ENCODE measurements at regions not wholly inside any gene's neighbourhood (a gene's known extent, or its start where the extent isn't known, plus 50 kb on each side); places are given as distances from the start of the nearest gene placed in this dataset.

DNA sequence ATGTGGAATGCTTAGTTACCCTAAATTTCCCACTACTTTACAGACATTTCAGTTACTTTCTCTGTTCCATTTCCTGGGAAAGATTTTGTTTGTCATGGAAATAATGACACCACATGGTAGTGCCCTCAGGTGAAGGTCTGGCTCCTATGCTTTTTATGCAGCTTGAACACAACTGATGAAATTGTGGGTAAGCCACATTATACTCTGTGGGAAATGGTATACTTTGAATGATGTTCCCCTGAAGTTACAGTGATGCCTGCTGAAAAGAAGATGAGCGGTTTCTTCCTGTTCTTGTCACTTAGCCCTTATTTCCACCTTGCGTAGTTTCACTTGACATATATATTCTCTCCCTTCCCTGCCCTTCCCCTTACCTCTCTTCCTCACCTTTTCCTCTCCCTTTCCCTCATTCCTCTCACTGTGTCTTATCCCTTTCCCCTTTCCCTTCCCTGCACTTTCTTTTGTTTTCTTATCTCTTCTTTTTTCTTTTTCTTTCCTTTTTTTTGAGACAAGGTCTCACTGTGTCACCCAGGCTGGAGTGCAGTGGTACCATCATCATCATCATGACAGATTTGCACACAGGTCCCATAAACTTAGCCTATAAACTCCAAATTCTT, 280.8 kb upstream of the IL12B start:
- no peak for DNase-seq
- Histone ChIP-seq H3K27ac (no peak overlapping the region), H3K4me3 (no peak overlapping the region), H3K27me3 (no peaks in the 10 kb centered on the region), H3K9me3 (no peaks in the 10 kb centered on the region), H3K4me1 (no peaks in the 10 kb centered on the region), H3K36me3 (no peaks in the 10 kb centered on the region)
- TF ChIP-seq POLR2A (IDR thresholded peaks at IDR 0.05) = no peak
- TF ChIP-seq, protein P1, sequence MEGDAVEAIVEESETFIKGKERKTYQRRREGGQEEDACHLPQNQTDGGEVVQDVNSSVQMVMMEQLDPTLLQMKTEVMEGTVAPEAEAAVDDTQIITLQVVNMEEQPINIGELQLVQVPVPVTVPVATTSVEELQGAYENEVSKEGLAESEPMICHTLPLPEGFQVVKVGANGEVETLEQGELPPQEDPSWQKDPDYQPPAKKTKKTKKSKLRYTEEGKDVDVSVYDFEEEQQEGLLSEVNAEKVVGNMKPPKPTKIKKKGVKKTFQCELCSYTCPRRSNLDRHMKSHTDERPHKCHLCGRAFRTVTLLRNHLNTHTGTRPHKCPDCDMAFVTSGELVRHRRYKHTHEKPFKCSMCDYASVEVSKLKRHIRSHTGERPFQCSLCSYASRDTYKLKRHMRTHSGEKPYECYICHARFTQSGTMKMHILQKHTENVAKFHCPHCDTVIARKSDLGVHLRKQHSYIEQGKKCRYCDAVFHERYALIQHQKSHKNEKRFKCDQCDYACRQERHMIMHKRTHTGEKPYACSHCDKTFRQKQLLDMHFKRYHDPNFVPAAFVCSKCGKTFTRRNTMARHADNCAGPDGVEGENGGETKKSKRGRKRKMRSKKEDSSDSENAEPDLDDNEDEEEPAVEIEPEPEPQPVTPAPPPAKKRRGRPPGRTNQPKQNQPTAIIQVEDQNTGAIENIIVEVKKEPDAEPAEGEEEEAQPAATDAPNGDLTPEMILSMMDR (IDR thresholded peaks at IDR 0.05) = no peak

DNA sequence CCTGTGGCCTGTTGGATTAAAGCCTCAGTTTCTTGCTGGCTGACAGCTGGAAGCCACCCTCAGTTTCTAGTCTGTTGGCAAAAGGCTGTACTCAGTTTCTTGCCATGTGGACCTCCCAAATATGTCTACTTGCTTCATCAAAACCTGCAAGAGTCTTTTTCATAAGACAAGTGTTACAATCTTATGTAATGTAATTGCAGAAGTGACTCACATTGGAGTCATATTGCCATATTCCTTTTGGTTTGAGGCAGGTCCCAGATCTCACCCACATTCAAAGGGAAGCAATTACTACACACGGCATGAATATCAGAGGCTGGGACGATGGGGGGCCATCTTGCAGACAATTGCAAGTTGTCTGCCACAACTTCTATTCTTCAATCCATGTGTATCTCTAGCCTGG, 286.7 kb upstream of the IL12B start:
- no peaks in the 10 kb centered on the region for H3K27me3 ChIP-seq
- no peaks in the 10 kb centered on the region for H3K9me3 ChIP-seq
- TF ChIP-seq, protein P1 (IDR thresholded peaks at IDR 0.05) = no peak
- no peak for TF ChIP-seq POLR2A (IDR thresholded peaks at IDR 0.05)
- H3K27ac ChIP-seq = no peak overlapping the region
- no peaks in the 10 kb centered on the region for H3K4me1 ChIP-seq
- no peaks in the 10 kb centered on the region for H3K36me3 ChIP-seq
- H3K4me3 ChIP-seq = no peak overlapping the region
- DNase-seq = no peak

DNA sequence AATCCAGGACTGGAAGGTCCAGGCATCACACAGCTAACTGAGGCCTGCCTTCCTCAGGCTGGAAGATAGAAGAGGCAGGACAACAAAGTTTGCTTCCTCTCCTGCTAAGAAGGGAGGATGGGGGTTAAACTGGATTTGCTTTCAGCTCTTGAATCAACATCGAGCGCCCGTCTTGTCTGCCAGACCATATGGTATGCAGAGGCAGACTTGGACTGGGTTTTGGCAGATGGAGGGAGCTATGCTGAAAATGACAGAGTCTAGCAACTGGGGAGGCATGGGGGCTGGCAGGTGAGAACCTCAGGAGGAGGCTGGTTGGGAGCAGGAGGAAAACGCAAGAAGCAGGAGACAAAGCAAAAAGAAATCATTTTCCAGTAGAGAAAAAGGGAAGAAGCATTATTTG, 289.5 kb upstream of the IL12B start:
- H3K4me3 ChIP-seq = no peak overlapping the region
- no peak for DNase-seq
- H3K27me3 ChIP-seq = no peaks in the 10 kb centered on the region
- no peak overlapping the region for H3K27ac ChIP-seq
- H3K36me3 ChIP-seq = no peaks in the 10 kb centered on the region
- no peaks in the 10 kb centered on the region for H3K4me1 ChIP-seq
- H3K9me3 ChIP-seq = no peaks in the 10 kb centered on the region
- TF ChIP-seq, protein P1 (IDR thresholded peaks at IDR 0.05) = no peak

DNA sequence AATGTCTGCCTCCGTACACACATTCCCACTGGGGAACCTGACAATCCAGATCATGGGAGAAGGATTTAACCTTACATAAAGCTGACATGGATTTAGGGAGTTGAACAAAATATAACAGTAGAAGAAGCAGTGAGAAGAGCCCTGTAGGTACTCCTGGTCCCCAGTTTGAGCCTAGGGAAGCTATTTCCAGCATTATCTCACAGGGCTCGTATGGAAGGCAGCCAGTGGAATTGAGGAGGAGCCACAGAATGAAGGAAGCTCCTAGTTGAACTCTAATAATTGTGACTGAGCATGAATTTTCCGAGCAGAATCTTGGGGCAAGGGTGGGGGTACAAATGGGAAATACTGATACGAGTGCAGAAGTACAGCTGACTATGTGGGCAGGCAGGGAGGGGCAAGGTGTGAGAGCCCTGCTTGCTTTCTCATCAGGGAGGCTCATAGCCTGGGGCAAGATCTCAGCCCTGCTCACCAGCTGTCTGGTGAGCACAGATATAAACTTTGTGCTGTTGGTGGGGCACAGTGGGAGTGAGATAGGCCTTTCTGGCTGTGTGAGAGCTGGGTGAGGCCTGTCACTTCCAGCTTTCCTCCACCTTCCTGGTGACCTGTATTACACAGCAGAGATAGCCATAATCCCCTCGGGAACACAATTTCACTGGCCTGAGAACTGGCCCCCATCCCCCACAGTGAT, 290.7 kb upstream of the IL12B start:
- DNase-seq = no peak
- H3K27ac ChIP-seq = no peak overlapping the region
- no peak overlapping the region for H3K4me3 ChIP-seq
- H3K27me3 ChIP-seq = no peaks in the 10 kb centered on the region
- H3K36me3 ChIP-seq = no peaks in the 10 kb centered on the region
- no peaks in the 10 kb centered on the region for H3K9me3 ChIP-seq
- H3K4me1 ChIP-seq = no peaks in the 10 kb centered on the region
- TF ChIP-seq POLR2A (IDR thresholded peaks at IDR 0.05) = no peak
- TF ChIP-seq, protein P1 (IDR thresholded peaks at IDR 0.05) = no peak

DNA sequence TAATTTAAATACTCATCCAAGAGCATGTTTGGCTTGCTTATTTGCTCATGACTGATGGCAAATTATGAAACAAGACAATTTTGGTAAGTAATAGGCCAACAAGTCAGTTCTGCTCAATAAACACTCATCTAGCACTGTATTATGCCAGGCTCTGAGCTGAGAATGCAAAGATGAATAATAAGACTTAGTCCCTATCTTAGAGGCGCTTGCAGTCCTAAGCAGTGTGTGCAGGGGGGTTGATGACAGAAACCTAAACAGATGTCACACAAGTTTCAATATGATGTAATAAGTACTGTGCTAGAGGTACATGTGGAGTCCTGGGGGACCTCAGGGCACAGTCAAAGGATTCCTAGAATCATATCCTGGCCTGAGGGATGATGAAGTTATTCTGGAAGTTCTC, 287.6 kb upstream of the ADRA1B start:
- H3K4me3 ChIP-seq = no peak overlapping the region
- no peaks in the 10 kb centered on the region for H3K4me1 ChIP-seq
- TF ChIP-seq, protein P1 (IDR thresholded peaks at IDR 0.05) = no peak
- no peak for TF ChIP-seq POLR2A (IDR thresholded peaks at IDR 0.05)
- no peaks in the 10 kb centered on the region for H3K27me3 ChIP-seq
- H3K9me3 ChIP-seq = no peaks in the 10 kb centered on the region
- H3K36me3 ChIP-seq = no peaks in the 10 kb centered on the region
- H3K27ac ChIP-seq = no peak overlapping the region
- no peak for DNase-seq
